Pulmonary artery endothelial cell (primary cell): ENCODE measurements at regions not wholly inside any gene's neighbourhood (a gene's known extent, or its start where the extent isn't known, plus 50 kb on each side); places are given as distances from the start of the nearest gene placed in this dataset.
"Not testable (repeated sequence)": the region's sequence is repeated elsewhere in the genome, so short reads cannot be mapped to it uniquely, and the experiment has no call there.

Experiments
- DNase-seq: peaks from one replicate; pipeline ENCODE4 v3.0.0-alpha.2; 2011; ENCODE audit warnings: low read depth, low spot score

DNA sequence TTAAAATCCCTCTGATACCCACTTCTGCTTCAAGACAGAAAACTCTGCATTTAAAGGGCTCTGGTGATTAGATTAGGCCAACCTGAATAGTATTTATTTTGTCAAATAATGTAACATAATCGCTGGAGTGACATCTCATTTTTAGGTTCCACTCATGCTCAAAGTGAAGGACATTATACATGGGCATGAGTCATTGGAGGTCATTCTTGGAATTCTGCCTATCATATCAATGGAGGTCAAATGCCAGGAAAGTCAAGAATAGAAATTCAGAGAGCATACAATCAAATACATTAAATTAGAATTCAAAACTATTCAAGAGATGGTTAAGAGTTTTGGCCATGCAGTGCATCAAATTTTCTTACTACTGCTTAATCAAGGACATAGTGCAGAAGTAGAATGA is 50.8 kb upstream of the PRSS1 start:
- DNase-seq: no peak

DNA sequence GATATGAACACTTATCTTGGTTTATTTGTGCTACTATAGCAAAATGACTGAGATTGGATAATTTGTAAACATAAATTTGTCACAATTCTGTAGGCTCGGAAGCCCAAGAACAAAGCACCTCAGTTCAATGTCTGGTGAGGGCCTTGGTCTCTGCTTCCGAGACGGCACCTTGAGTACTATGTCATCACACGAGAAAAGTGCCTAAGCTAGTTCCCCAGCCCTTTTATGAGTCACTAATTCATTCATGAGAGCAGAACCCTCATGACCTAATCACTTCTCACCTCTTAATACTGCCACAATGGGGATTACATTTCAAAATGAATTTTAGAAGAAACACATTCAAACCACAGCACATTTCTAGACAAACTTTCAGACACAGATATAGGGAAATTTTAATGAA is 52.0 kb upstream of the PRSS1 start:
- DNase-seq: no peak

DNA sequence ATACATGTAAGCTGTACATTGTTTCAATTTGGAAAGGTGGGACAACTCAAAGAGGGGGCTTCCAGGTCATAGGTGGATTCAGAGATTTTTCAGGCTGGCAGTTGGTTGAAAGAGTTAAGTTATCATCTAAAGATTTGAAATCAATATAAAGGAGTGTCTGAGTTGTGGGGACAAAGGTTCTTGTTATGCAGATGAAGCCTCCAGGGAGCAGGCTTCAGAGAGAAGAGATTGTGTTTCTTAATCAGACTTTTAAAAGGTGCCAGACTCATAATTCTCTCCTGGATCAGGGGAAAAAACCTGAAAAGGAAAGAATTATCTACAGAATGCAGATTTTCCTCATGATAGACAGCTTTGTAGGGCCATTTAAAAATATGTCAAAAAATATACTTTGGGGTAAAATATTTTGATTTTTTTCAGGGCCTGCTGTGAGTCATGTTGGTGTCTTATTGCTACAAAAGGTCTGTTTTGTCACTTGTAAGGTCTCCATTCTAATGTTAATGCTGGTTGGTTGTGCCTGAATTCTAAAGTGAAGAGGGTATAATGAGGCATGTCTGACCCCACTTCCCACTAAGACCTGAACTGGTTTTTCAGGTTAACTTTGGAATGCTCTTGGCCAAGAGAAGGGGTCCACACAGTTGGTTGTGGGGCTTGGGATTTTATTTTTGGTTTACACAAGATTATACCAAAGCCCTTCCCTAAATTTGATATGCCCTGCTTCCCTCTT is 52.7 kb upstream of the PRSS1 start:
- no peak for DNase-seq

DNA sequence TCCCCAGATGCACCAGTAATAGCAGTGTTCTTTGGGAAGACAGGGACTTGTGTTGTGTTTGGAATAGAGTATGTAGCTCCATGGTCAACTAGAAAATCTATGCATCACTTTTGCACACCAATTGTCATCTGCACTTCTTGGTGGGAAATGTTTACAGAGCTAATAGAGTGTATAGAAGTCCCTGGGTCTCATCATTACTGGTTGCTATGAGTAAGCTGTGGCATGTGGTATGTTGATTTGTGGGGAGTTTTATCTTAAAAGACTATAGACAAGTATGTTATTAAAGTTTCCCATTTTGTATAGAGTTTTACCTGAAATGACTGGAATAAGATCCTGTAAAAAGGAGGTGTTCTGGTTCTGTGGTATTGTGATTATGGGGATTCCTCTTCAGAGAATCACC is 55.4 kb upstream of the PRSS1 start:
- no peak for DNase-seq

DNA sequence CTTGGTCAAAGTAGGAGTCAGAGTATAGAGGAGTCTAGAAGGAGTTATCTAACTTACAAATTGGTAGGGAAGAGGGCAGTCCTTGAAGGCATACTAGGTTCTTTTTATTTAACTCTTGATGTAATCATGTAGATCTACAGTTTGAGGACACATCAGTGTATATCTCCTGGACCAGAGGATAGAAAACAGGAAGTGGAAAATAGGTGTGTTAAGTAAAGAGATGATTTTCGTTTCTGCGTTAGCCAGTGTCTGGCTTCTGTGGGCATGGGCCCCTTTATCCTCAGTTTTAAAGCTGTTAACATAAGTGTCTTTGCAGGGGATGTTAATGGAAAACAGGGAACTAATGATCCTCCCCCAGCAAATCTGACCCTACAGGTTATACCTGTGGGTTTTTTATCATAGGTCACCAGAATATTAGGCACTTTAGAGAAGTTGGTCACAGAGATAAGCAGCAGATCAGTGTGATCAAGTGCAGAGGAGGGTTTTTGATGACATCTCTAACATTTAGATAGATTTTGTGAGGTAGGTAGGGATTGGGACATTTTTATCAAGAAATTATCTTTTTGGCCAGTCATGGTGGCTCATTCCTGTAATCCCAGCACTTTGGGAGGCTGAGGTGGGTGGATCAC is 58.6 kb upstream of the PRSS1 start:
- no peak for DNase-seq

DNA sequence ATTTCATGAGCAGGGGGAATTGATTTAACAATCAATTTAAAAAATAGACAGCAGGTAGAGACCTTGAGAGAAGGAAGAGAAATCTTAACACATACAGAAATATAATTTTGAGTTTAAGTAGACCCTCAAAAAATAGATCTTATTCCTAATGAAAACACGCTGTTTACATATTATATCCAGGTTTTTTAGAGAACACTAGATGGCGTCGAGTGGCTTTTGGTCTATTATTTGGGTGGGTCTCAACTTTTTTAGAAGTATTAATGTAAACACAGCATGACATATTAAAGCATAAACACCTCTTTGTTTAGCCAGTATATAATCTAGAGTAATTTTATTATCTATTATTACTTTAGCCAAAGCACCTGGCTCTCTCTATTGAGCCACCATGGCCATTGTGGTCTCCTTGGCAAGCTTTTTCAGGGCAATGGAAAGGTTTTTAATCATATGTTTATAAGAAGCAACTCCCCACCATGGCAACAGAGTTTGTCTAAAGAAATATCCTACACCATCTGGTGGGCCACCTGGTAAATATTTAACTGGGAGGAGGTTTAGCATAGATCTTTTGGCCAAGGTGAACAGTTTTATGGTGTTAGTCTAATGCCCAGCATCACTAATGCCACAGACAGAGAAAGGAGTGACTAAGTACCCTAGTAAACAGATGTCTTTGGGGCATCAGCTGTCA is 59.7 kb upstream of the PRSS1 start:
- no peak for DNase-seq

DNA sequence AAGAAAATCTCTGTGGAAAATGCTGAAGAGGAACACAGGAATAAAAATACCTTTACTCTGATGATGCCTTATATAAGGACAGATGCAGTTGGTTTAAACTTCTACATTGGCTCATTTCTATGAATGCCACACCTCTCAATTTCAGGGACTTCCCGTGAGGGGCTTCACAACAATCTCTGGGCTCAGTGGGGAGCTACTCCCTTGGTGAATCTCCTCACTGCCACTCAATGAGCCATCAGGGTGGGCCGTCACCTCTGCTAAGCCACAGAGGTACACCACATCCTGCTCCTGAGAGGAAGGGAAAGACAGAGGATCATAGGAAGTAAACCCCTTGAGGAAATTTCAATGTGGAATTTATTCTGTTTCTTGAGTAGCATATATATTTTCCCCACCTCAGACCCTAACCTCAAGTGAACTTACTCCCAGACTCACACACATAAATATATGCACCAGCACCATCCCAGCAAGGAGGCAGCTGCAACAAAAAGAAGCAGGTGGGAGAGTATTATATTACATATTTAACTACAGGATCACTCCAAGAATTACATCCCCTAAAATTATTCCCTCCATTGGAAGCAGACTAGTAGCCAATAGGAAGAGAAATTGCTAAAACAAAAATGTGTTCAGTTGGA is 63.3 kb upstream of the PRSS1 start:
- DNase-seq: no peak

DNA sequence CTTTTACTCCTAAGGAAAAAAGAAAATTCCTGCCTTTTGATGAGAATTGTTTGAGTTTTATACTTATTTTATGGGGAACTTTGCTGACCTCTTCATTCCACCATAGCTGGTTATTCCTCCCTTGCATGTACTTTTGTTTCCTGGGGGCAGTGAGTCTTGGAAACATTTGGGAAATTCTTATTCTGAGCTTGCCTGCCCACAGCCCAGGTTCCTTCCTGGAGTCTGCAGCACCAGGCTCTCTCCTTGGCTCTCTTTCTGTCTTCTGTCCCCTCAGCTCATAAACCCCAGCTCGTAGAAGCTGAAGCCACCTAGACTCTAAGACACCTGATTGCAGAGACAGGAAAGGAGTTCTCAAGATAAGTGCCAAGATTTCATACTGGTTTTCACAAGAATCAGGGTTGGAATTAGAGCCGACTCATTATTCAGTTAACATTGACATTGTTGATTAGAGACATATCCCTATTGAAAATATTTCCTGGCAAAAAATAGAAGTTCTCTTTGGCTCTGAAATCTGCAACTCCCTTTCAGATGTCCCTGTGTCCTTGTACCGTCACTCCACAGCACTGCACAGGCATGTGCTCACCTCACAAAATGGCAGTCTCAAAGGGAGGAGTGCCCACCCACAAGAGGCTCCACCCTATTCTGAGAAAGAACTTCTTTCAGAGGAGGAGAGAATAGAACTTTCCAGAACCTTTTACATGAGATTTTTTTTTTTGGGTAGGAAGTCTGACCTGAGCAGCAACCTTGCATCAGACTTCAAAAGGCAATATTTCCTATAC is 67.8 kb upstream of the PRSS1 start:
- no peak for DNase-seq

DNA sequence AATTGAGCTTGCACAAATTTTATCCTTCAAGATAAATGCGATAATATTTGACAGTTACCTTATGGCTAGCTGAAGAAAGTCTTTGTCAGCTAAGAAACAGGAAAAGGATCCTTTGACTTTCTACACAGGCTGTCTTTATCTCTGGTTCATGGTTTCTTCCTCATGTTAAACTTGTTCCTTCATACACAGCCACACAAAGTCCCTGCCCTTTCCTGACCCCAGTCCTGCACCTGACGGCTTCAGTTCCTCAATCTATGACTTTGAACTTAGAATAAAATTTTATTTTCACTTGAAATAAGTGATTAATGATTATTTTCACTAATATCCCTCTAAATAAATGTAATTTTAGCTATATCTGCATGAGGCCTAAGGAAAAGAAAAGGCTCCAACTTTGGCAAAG is 77.8 kb upstream of the PRSS1 start:
- no peak for DNase-seq

DNA sequence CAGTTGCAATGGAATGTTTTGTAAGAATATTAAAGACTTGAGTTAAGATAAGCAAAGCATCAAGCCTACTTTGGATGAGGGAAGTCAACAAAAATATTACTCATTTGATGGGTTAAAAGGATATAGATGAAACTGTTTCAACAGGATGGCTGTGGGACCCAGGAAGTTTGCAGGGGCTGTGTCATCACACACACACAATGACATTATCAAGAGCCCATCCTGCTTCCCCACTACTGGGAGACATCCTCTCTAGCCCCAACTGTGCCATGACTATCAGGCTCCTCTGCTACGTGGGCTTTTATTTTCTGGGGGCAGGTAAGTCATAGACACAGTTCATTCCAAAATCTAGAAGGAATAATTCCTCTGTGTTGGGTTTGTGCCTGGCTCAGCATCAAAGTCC is 78.8 kb upstream of the PRSS1 start:
- DNase-seq: no peak

DNA sequence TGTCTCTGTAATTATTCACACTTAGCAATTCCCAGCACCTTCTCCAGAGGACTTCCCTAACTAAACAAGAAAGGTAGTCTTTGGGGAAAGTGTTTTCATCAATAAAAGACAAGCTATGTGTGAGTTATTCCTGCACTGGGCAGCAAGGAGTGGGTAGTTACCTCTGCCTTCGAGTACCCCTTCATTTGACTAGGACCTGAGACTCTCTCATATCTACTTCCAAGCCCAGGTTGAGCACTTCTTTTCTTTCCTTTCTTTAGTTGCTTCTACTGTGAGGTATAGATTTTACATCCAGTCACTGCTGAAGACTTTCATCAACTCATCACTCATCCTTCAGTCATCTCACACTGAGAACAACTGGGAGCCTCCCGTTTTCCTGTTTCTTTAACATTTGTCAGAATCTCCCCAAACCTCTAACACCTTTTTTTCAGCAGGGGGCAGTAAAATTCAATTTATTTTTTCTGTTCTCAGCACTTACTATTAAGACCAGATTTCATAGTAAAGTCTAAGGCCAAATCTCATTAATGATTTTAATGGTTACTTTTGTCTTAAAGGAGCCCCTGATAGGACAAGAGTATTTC is 80.1 kb upstream of the PRSS1 start:
- DNase-seq: no peak

DNA sequence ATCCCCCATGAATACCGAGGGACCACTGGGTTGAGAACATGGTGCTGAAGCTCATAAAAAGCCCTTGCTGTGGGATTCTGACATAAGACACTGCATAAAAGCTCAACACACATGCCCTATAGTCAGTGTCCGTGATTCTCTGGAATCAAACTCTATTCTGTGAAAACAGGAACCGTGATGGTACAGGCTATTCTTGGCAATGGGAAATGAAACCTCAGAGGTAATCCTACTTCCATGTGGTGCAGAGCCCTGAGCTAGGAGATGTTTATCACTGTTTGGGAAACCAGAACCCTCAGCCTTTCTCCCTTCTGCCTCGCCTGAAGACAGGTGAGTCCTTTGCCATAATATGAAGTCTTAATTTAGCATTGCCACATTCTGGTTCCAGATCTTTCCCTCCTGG is 80.8 kb upstream of the PRSS1 start:
- no peak for DNase-seq

DNA sequence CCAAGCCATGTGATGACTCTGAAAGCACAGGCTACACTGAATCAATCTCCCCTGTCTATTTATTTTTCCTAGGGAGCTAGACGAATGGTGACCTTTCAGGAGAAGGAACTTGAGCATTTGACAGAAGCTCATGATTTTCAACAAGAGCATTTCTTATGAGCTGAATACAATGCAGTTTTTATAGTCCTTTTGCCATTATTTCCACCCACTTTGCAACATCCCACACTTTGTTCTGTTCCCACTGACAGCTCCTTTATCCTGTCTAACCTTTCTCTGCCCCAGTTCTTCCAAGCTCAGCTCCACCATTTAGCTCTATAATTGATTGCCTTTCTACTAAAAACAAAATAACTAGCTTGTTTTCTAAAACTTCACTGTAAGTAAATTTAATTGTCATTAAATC is 91.9 kb upstream of the PRSS1 start:
- DNase-seq: no peak

DNA sequence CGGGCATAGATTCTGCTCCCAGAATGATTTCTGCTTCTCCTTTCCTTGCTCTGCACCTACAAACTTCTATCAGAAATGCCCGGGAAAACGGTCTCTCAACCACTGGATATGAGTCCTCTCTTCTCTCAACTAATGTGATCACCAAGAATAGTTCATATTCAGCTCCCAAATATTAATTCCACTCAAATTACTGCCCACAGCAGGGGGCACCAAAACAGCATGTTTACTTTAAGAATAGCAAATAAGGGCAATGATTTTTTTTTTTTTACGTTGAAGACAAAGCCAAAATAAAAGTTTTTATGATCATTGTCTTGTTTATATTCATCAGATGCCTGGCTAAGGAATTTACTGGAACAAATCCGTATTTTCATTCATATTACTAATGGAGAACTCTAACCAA is 94.9 kb upstream of the PRSS1 start:
- no peak for DNase-seq

DNA sequence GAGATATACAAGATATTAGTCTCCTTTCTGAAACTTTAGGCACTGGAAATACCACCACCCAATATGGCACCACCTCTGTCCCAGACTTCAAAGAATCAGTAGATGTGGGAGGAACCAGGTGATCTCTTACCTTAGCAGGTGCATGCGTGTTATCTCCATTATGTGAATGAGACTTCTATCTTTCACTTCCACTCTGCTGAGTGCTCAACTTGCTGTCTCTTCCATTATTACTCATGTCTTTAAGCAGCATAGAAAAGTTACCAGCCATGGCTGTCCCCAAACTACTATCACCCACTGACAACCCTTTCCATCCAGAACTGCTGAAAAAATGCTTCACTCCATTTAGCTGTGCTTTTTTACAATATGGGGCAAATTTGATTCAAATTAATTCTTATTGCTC is 101.5 kb upstream of the PRSS1 start:
- DNase-seq: no peak

DNA sequence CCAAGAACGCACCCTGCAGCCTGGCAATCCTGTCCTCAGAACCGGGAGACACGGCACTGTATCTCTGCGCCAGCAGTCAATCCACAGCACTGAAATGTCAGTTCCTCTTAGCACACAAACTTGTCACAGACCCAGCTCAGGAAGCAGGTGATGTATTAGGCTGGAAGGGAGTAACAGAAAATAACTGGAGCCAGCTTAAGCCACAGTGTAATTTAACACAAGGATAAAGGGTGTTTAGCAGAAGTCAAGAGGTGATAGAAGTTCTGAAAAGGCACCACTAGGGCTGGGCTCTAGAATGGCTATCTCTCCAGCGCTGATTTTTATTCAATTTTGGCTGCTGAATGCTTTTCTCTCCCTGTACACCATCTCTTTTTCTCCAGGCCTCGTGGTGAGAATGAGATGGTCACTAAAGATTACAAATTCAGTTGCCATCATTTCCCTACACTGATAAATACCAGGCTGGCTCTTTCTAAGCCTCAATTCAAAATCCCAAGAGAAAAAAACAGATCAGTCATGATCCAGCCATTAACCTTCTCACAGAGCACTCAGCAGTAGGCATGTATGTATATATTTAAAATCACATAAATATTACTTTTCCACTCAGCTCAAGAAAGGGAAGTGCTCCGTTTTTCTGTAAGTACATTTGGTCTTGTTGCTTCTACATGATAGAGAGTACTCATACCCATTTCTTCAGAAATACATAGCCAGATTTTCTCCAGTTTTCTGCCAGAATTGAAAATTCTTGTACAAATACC is 102.7 kb upstream of the PRSS1 start:
- DNase-seq: no peak

DNA sequence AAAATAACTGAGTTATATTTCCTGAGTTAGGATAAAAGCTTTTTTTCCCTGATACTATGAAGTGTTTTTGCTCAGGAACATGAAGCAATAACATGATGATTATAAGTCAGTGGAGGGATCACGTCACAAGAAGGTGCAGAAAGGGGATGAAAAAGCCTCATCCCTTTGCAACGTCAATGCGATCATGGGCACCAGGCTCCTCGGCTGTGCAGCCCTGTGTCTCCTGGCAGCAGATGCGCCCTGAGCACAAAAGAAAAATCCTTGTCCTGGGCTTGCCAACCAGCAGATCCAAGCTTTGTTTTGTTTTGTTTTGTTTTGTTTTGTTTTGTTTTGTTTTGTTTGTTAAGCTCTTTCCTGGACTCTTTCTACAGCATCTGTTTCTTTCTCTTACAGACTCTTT is 103.5 kb upstream of the PRSS1 start:
- DNase-seq: no peak

DNA sequence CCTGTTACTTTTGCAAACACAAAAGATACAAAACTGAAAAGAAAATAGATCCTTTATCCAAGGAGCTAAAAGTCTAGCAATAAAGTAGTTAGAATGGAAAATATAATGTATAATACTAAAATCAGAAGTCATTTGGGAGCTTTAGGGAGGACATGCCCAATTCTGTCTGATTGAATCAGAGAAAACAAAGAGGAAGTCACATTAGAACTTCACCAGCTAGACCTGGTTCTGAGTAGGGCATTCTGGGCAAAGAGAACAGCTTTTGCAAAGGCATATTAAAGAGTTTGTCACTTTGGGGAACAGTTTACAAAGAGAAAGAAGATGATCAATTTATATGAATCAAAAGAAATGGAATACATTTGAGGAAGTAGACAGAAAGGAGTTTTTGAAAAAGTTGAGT is 107.0 kb upstream of the PRSS1 start:
- no peak for DNase-seq

DNA sequence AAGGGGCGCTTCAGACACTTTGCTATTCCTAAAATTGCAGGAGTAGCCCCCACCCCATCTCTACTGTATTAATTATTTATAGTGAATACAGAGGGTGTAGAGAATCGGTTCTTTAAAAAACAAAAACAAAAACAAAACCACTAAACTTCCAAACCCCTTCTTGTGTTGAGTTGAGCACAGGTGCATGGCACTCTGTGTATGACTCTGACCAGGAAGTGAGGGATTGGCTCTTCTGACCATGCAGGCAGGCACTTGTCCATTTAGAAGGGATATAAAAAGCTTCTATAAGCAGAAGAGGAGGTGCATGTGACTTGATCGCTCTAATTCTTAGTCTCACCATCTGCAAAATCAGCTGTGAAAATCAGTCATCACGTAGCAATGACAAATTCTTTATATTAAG is 108.0 kb upstream of the PRSS1 start:
- not testable (repeated sequence) for DNase-seq

DNA sequence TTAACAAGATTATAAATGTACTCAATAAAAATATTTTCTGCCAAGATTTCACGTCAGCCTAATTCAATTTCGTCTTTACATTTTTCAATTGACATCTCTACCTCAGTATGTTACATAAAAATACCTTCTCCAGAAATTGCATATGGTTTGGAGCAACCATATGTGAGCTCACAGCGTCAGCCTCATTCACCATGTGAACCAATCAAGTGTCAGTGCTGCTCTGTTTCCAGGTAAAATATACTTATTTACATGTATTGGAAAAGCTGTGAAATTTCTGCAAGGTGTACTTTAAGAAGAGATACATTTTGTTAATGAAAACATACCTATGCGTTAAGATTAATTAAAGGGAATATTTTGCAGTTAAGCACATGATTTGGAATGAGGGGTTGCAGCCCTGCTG is 110.7 kb upstream of the PRSS1 start:
- no peak for DNase-seq

DNA sequence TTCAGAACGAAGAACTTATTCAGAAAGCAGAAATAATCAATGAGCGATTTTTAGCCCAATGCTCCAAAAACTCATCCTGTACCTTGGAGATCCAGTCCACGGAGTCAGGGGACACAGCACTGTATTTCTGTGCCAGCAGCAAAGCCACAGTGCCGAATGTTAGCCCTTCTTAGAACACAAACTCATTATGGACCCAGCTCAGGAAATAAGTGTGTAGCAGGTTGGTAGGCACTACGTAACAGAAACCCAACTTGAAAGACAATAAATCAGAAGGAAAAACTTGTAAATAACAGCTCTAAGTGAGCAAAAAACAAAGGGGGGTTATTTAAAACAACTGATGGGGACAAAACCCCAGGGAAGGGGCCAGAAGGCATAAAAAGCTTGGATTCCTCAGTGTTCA is 112.0 kb upstream of the PRSS1 start:
- DNase-seq: no peak
